A673 (cell line): ENCODE measurements at regions not wholly inside any gene's neighbourhood (a gene's known extent, or its start where the extent isn't known, plus 50 kb on each side); places are given as distances from the start of the nearest gene placed in this dataset.

ENCODE experiments used
- BruUV-seq: library from RNA; stranded (reverse); fragments of 400-500 nt; replicated peaks from 2 replicates; lab custom pipeline; 2021; lab: Mats Ljungman, UMichigan
- CTCF ChIA-PET: fragments of 300-600 bp; sonication (Branson Sonifier 250); formaldehyde crosslinking; loops from one replicate; lab custom pipeline; 2022; ENCODE audit warnings: antibody characterized with exemption; lab: Charles Lee
- POLR2A ChIA-PET: fragments of 300-600 bp; sonication (Branson Sonifier 250); formaldehyde crosslinking; loops from one replicate; lab custom pipeline; 2022; ENCODE audit warnings: antibody characterized with exemption; ENCODE audit not compliant: low non-redundant PET; lab: Charles Lee
- DNase-seq: peaks from one replicate; pipeline ENCODE4 v3.0.0-alpha.2; 2015; ENCODE audit warnings: low spot score
- H3K27ac ChIP-seq: fragments of 200-600 bp; sonication (generic); 2 replicates; pipeline ENCODE4 v1.5.1; 2016; ENCODE audit warnings: mixed run types, low read depth, mild to moderate bottlenecking, mixed read lengths, antibody characterized with exemption, low read length; ENCODE audit not compliant: poor library complexity, severe bottlenecking
- H3K27me3 ChIP-seq: fragments of 200-600 bp; sonication (generic); replicated peaks from 2 replicates; pipeline ENCODE4 v1.6.1; 2017; ENCODE audit warnings: mixed run types, low read depth, mild to moderate bottlenecking, mixed read lengths, antibody characterized with exemption, low read length; ENCODE audit not compliant: insufficient read depth, poor library complexity
- H3K36me3 ChIP-seq: fragments of 200-600 bp; sonication (generic); 2 replicates; pipeline ENCODE4 v1.6.1; 2016; ENCODE audit warnings: mixed run types, mild to moderate bottlenecking, mixed read lengths, antibody characterized with exemption, low read length; ENCODE audit not compliant: insufficient read depth, poor library complexity, severe bottlenecking
- H3K4me1 ChIP-seq: fragments of 200-600 bp; sonication (generic); 2 replicates; pipeline ENCODE4 v1.6.1; 2017; ENCODE audit warnings: mixed run types, mild to moderate bottlenecking, mixed read lengths, antibody characterized with exemption, low read length; ENCODE audit not compliant: insufficient read depth, poor library complexity, severe bottlenecking
- H3K4me3 ChIP-seq: fragments of 200-600 bp; sonication (generic); 2 replicates; pipeline ENCODE4 v1.5.1; 2016; ENCODE audit warnings: low read depth, mixed run types, mild to moderate bottlenecking, mixed read lengths, low read length; ENCODE audit not compliant: poor library complexity, severe bottlenecking
- H3K9me3 ChIP-seq: fragments of 200-600 bp; sonication (generic); 2 replicates; pipeline ENCODE4 v1.6.1; 2016; ENCODE audit warnings: mixed run types, low read depth, mild to moderate bottlenecking, mixed read lengths, antibody characterized with exemption, low read length; ENCODE audit not compliant: poor library complexity, severe bottlenecking
- CTCF ChIP-seq: fragments of 300-800, 200-600 bp; sonication (generic); conservative IDR thresholded peaks from 2 replicates; pipeline ENCODE4 v1.5.1; 2017; ENCODE audit warnings: low read depth, mild to moderate bottlenecking, antibody characterized with exemption, low read length, moderate library complexity, mixed read lengths
- EZH2 ChIP-seq: fragments of 200-600 bp; sonication (generic); IDR thresholded peaks from 2 replicates; pipeline ENCODE4 v1.6.1; 2017; ENCODE audit warnings: borderline replicate concordance, low read depth, mild to moderate bottlenecking, mixed read lengths, antibody characterized with exemption, low read length; ENCODE audit not compliant: poor library complexity, severe bottlenecking
- intact Hi-C: fragments of 100-400 bp; cut with micrococcal nuclease; formaldehyde crosslinking; loops from one replicate; pipeline ENCODE4 v1.10.0; 2022; ENCODE audit not compliant: unreplicated experiment

GRCh38 chr9:28056006-28056405 is 482.7 kb upstream of the C9orf72 start:
- no peak for DNase-seq
- Histone ChIP-seq H3K27me3 (no peaks in the 10 kb centered on the region), H3K4me1 (no peaks in the 10 kb centered on the region), H3K27ac (no peak overlapping the region), H3K4me3 (no peak overlapping the region), H3K36me3 (no peaks in the 10 kb centered on the region), H3K9me3 (peaks cover 10% of the 10 kb centered on the region)
- intact Hi-C loops: no loop called here
- no peak for TF ChIP-seq EZH2
- no peak for TF ChIP-seq CTCF
- BruUV-seq: no TSS peak
- ChIA-PET POLR2A (no interaction called here), CTCF (no interaction called here)

GRCh38 chr9:28056466-28056865 is 483.2 kb upstream of the C9orf72 start:
- no TSS peak for BruUV-seq
- CTCF ChIA-PET: no interaction called here

GRCh38 chr9:28059192-28059591 is 485.9 kb upstream of the C9orf72 start:
- peaks cover 10% of the 10 kb centered on the region for H3K9me3 ChIP-seq
- H3K4me3 ChIP-seq: no peak overlapping the region
- H3K27ac ChIP-seq: no peak overlapping the region
- no peak for DNase-seq
- intact Hi-C loops: no loop called here
- H3K36me3 ChIP-seq: no peaks in the 10 kb centered on the region
- TF ChIP-seq CTCF (no peak), EZH2 (no peak)
- ChIA-PET CTCF (no interaction called here), POLR2A (no interaction called here)
- H3K4me1 ChIP-seq: no peaks in the 10 kb centered on the region
- no peaks in the 10 kb centered on the region for H3K27me3 ChIP-seq
- no TSS peak for BruUV-seq

More at GRCh38 chr9:28056466-28056865, 483.2 kb upstream of the C9orf72 start:
- no peaks in the 10 kb centered on the region for H3K4me1 ChIP-seq
- no peaks in the 10 kb centered on the region for H3K27me3 ChIP-seq
- no peaks in the 10 kb centered on the region for H3K36me3 ChIP-seq
- no peak for DNase-seq
- H3K9me3 ChIP-seq: peaks cover 10% of the 10 kb centered on the region
- no peak for TF ChIP-seq EZH2
- POLR2A ChIA-PET: no interaction called here
- no peak overlapping the region for H3K27ac ChIP-seq
- intact Hi-C loops: no loop called here
- no peak overlapping the region for H3K4me3 ChIP-seq

- ChIA-PET CTCF (no interaction called here), POLR2A (no interaction called here)
- Histone ChIP-seq H3K4me3 (no peak overlapping the region), H3K27ac (no peak overlapping the region), H3K4me1 (no peaks in the 10 kb centered on the region), H3K27me3 (no peaks in the 10 kb centered on the region), H3K36me3 (no peaks in the 10 kb centered on the region), H3K9me3 (no peaks in the 10 kb centered on the region)
- no peak for DNase-seq
- no peak for TF ChIP-seq CTCF
- no peak for TF ChIP-seq EZH2
- no TSS peak for BruUV-seq
- intact Hi-C loops: no loop called here
These were observed 491.0 kb upstream of the C9orf72 start for GRCh38 chr9:28064241-28064815.
